ENCODE measurements at regions not wholly inside any gene's neighbourhood (a gene's known extent, or its start where the extent isn't known, plus 50 kb on each side); places are given as distances from the start of the nearest gene placed in this dataset.
"Not testable (repeated sequence)": the region's sequence is repeated elsewhere in the genome, so short reads cannot be mapped to it uniquely, and the experiment has no call there.

DNA sequence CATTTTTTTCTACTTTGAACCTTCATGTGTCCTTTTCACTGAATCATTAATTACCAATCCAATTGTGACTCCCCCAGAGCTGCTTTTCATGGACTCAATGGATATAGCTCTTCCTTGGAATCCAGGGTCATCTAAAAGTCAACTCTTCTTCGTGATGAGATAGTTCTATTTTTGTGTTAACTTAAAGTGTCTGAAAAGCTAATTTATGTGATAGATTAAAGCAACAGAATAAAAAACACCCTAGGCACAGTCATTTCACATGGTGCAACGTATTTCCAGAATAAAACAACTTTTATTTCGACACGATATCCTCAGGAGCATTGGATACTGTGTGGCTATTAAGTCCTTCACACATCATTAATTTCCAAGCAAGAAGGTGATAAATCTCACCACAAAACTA is 250.6 kb upstream of the SPHKAP start:
- no peak for DNase-seq (ENCODE audit: low read depth in 2 of 2)
- no peak overlapping the region for H3K4me3 ChIP-seq (replicated peaks in 1 of 2; ENCODE audit: low read depth in 2 of 2, low read length in 2 of 2)
- TF ChIP-seq, protein P1, sequence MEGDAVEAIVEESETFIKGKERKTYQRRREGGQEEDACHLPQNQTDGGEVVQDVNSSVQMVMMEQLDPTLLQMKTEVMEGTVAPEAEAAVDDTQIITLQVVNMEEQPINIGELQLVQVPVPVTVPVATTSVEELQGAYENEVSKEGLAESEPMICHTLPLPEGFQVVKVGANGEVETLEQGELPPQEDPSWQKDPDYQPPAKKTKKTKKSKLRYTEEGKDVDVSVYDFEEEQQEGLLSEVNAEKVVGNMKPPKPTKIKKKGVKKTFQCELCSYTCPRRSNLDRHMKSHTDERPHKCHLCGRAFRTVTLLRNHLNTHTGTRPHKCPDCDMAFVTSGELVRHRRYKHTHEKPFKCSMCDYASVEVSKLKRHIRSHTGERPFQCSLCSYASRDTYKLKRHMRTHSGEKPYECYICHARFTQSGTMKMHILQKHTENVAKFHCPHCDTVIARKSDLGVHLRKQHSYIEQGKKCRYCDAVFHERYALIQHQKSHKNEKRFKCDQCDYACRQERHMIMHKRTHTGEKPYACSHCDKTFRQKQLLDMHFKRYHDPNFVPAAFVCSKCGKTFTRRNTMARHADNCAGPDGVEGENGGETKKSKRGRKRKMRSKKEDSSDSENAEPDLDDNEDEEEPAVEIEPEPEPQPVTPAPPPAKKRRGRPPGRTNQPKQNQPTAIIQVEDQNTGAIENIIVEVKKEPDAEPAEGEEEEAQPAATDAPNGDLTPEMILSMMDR (IDR thresholded peaks at IDR 0.05; ENCODE audit: low read depth, low read length) = no peak

GRCh38 chr2:228430986-228431385 is 249.5 kb upstream of the SPHKAP start:
- no peak for DNase-seq (ENCODE audit: low read depth in 2 of 2)
- TF ChIP-seq, protein P1 (IDR thresholded peaks at IDR 0.05; ENCODE audit: low read depth, low read length) = no peak
- H3K4me3 ChIP-seq (replicated peaks in 1 of 2; ENCODE audit: low read depth in 2 of 2, low read length in 2 of 2) = no peak overlapping the region

- no peak overlapping the region for H3K4me3 ChIP-seq (replicated peaks in 1 of 2; ENCODE audit: low read depth in 2 of 2, low read length in 2 of 2)
- DNase-seq (ENCODE audit: low read depth in 2 of 2) = no peak
- TF ChIP-seq, protein P1 (IDR thresholded peaks at IDR 0.05; ENCODE audit: low read depth, low read length) = no peak
Observed at GRCh38 chr2:228426502-228427216, 245.2 kb upstream of the SPHKAP start.

GRCh38 chr2:228425411-228426060 is 244.0 kb upstream of the SPHKAP start:
- H3K4me3 ChIP-seq (replicated peaks in 1 of 2; ENCODE audit: low read depth in 2 of 2, low read length in 2 of 2); DNase-seq (ENCODE audit: low read depth in 2 of 2): not testable (repeated sequence)

DNA sequence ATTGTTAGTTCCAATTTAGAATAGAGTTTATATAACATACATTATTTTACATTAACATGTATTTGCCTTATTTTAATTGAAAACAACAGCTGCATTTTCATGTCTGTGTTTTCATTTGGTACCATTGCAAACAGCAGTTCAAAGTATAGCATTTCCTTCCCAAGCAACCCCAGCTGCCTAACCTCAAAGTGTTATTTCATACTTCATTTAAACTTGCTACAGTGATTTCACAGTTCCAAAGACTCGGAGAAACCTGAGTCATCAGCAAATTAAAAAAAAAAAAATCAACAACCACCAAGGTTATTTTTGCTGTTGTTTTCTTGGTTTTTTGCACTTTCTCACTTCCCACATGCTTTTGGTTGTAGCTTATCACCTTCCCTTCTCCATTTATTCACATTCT is 236.5 kb upstream of the SPHKAP start:
- H3K4me3 ChIP-seq (replicated peaks in 1 of 2; ENCODE audit: low read depth in 2 of 2, low read length in 2 of 2) = no peak overlapping the region
- DNase-seq (ENCODE audit: low read depth in 2 of 2) = peak in 1 of 2 donors; percentile 1
- TF ChIP-seq, protein P1 (IDR thresholded peaks at IDR 0.05; ENCODE audit: low read depth, low read length) = no peak

- TF ChIP-seq, protein P1 (IDR thresholded peaks at IDR 0.05; ENCODE audit: low read depth, low read length) = no peak
- peak in 1 of 2 donors; percentile 21 for DNase-seq (ENCODE audit: low read depth in 2 of 2)
- H3K4me3 ChIP-seq (replicated peaks in 1 of 2; ENCODE audit: low read depth in 2 of 2, low read length in 2 of 2) = no peak overlapping the region
Observed at GRCh38 chr2:228417526-228417925, 236.0 kb upstream of the SPHKAP start.

- no peak for DNase-seq (ENCODE audit: low read depth in 2 of 2)
- no peak overlapping the region for H3K4me3 ChIP-seq (replicated peaks in 1 of 2; ENCODE audit: low read depth in 2 of 2, low read length in 2 of 2)
- TF ChIP-seq, protein P1 (IDR thresholded peaks at IDR 0.05; ENCODE audit: low read depth, low read length) = no peak
Observed at GRCh38 chr2:228410061-228410460, 228.6 kb upstream of the SPHKAP start.
